HL-60 (cell line): ENCODE measurements at regions not wholly inside any gene's neighbourhood (a gene's known extent, or its start where the extent isn't known, plus 50 kb on each side); places are given as distances from the start of the nearest gene placed in this dataset.

Experiments used
- DNase-seq, 2 experiments: peaks; one replicate each; pipeline ENCODE4 v3.0.0-alpha.2; 2010 to 2020; ENCODE audit warnings: low read depth in 1 of 2, low spot score in 1 of 2
- H3K27ac ChIP-seq: fragments of 250-450 bp; sonication (Bioruptor Pico); replicated peaks from 2 replicates; pipeline ENCODE4 v1.5.1; 2020; ENCODE audit warnings: mild to moderate bottlenecking, moderate library complexity
- H3K27me3 ChIP-seq: fragments of 250-450 bp; sonication (Bioruptor Pico); 2 replicates; pipeline ENCODE4 v1.5.1; 2021; ENCODE audit warnings: mild to moderate bottlenecking, moderate library complexity; ENCODE audit not compliant: insufficient read depth, poor library complexity, severe bottlenecking
- H3K4me3 ChIP-seq: replicated peaks from 2 replicates; pipeline ENCODE4 v1.5.1; 2011; ENCODE audit warnings: mild to moderate bottlenecking, control low read depth, low read length; ENCODE audit not compliant: insufficient read depth
- GABPA ChIP-seq: IDR thresholded peaks from 2 replicates; pipeline ENCODE4 v1.6.1; 2012; ENCODE audit warnings: low read depth
- POLR2AphosphoS5 ChIP-seq: IDR thresholded peaks from 2 replicates; pipeline ENCODE4 v1.6.1; 2012; ENCODE audit warnings: low read depth
- SPI1 ChIP-seq: IDR thresholded peaks from 2 replicates; pipeline ENCODE4 v1.6.1; 2012; ENCODE audit warnings: low read depth, mild to moderate bottlenecking, borderline replicate concordance
- TF ChIP-seq, protein P1 (sequence below): IDR thresholded peaks from 2 replicates; pipeline ENCODE4 v1.6.1; 2012; ENCODE audit warnings: low read depth; ENCODE audit not compliant: insufficient replicate concordance
- TF ChIP-seq, protein P2 (sequence below): IDR thresholded peaks from one replicate; pipeline ENCODE4 v1.5.1; 2011; ENCODE audit warnings: low read length, control low read depth, inconsistent platforms; ENCODE audit not compliant: insufficient read depth

DNA sequence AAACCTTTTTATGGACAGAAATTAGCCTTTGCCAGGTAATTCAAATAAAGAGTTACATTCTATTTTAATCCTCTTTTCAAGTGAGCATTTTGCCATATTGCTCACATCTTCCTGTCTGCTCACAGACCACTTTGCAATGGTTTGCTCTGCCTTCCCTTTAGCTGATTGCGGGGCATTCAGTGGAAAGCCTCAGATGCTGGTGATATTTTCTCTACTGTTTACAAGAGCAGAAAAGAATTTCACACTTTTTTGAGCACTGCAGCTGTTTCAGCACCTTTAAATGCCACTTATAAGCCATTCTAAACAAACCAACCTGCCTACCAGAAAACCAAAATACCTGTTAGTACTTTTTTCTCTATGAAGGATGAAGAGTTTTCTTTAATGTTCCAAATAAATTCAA, 195.7 kb upstream of the LRIG3 start:
- H3K27ac ChIP-seq = no peak overlapping the region
- no peak for DNase-seq
- TF ChIP-seq, protein P1, sequence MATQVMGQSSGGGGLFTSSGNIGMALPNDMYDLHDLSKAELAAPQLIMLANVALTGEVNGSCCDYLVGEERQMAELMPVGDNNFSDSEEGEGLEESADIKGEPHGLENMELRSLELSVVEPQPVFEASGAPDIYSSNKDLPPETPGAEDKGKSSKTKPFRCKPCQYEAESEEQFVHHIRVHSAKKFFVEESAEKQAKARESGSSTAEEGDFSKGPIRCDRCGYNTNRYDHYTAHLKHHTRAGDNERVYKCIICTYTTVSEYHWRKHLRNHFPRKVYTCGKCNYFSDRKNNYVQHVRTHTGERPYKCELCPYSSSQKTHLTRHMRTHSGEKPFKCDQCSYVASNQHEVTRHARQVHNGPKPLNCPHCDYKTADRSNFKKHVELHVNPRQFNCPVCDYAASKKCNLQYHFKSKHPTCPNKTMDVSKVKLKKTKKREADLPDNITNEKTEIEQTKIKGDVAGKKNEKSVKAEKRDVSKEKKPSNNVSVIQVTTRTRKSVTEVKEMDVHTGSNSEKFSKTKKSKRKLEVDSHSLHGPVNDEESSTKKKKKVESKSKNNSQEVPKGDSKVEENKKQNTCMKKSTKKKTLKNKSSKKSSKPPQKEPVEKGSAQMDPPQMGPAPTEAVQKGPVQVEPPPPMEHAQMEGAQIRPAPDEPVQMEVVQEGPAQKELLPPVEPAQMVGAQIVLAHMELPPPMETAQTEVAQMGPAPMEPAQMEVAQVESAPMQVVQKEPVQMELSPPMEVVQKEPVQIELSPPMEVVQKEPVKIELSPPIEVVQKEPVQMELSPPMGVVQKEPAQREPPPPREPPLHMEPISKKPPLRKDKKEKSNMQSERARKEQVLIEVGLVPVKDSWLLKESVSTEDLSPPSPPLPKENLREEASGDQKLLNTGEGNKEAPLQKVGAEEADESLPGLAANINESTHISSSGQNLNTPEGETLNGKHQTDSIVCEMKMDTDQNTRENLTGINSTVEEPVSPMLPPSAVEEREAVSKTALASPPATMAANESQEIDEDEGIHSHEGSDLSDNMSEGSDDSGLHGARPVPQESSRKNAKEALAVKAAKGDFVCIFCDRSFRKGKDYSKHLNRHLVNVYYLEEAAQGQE = no peak
- no peak for TF ChIP-seq GABPA
- TF ChIP-seq, protein P2, sequence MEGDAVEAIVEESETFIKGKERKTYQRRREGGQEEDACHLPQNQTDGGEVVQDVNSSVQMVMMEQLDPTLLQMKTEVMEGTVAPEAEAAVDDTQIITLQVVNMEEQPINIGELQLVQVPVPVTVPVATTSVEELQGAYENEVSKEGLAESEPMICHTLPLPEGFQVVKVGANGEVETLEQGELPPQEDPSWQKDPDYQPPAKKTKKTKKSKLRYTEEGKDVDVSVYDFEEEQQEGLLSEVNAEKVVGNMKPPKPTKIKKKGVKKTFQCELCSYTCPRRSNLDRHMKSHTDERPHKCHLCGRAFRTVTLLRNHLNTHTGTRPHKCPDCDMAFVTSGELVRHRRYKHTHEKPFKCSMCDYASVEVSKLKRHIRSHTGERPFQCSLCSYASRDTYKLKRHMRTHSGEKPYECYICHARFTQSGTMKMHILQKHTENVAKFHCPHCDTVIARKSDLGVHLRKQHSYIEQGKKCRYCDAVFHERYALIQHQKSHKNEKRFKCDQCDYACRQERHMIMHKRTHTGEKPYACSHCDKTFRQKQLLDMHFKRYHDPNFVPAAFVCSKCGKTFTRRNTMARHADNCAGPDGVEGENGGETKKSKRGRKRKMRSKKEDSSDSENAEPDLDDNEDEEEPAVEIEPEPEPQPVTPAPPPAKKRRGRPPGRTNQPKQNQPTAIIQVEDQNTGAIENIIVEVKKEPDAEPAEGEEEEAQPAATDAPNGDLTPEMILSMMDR = no peak
- no peak for TF ChIP-seq SPI1
- no peak for TF ChIP-seq POLR2AphosphoS5

DNA sequence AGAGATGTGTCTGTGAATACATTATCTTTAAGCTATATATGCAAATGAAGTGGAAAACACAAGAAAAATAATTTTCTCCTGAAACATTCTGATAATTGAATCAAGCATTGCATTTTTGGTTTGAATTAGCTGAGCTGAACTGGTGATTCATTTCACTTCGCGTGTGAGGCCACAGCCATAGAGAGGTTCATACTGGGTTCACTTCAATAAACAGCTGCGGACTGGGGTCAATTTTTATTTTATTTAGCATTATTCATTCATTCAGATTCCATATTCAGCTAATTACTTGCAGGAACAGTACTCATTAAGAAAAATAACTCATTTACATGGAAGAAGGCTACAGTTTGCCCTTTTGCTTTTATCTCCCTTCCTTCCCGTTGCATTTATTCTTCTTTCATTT, 195.2 kb upstream of the LRIG3 start:
- H3K27me3 ChIP-seq = no peaks in the 10 kb centered on the region
- no peak for TF ChIP-seq SPI1
- no peak for TF ChIP-seq GABPA
- TF ChIP-seq, protein P1 = no peak
- no peak for TF ChIP-seq POLR2AphosphoS5
- TF ChIP-seq, protein P2 = no peak
- H3K27ac ChIP-seq = no peak overlapping the region
- no peak for DNase-seq
- H3K4me3 ChIP-seq = no peak overlapping the region

More for the DNA sequence above, 195.7 kb upstream of the LRIG3 start:
- H3K27me3 ChIP-seq = no peaks in the 10 kb centered on the region
- no peak overlapping the region for H3K4me3 ChIP-seq

DNA sequence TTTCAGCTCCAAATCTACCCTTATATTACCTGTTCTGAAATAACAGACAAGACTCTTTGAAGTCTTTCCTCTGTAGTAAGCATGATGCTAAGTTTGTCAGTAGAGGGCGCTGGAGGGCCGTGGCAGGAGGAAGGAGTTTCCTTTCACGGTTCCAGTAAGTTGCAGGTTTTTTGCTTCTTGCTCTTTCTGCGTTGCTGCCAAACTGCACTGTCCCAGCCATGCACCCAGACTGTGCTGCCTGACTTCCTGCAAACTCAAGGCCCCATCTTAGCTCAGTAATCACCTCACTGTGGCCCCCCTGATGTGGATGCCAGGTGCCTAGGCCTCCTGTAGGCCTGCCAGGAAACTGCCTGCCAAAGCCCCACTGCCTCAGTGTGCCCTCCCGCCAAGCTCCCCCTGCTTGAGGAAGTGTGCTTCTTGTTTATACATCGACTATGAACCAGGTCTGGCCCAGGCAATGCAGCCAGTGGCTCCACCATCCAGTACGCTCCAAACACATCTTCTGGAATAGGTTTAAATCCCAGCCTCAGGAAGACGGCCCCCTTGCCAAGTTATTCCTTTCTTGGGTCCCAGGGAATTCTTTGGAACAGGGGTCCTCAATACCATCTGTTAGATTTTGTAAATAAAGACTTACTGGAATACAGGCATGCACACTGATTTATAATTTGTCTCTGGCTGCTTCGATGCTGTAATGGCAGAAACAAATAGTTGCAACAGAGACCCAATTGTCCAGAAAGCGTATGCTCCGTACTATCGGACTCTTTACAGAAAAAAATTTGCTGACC, 193.7 kb upstream of the LRIG3 start:
- no peak overlapping the region for H3K4me3 ChIP-seq
- peak; percentile 21 to 65 for DNase-seq
- TF ChIP-seq GABPA = no peak
- TF ChIP-seq, protein P2 = peak; percentile 61
- H3K27me3 ChIP-seq = no peaks in the 10 kb centered on the region
- no peak overlapping the region for H3K27ac ChIP-seq

DNA sequence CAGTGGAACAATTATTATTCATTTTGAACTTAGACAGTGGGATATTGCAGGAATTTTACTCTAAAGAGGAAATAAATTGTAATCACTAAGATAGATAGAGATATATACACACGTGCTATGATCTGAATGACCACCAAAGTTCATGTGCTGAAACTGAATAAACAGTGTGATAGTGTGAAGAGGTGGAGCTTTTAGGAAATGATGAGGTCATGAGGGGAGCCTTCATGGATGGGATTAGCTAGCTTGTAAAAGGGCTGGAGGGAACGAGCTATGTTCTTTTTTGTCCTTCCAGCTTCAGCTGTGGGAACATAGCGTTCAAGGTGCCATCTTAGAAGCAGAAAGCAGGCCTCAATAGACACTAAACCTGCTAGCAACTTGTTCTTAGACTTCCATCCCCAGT, 191.5 kb upstream of the LRIG3 start:
- H3K27me3 ChIP-seq = no peaks in the 10 kb centered on the region
- H3K4me3 ChIP-seq = no peak overlapping the region
- H3K27ac ChIP-seq = no peak overlapping the region
- TF ChIP-seq GABPA (no peak), SPI1 (no peak), POLR2AphosphoS5 (no peak)
- TF ChIP-seq, protein P2 = no peak
- TF ChIP-seq, protein P1 = no peak
- DNase-seq = no peak
